SK-N-SH treated with all-trans-retinoic acid at 6 μM for 48 hours (cell line): ENCODE measurements at regions not wholly inside any gene's neighbourhood (a gene's known extent, or its start where the extent isn't known, plus 50 kb on each side); places are given as distances from the start of the nearest gene placed in this dataset.

ENCODE experiments used
- ATAC-seq: fragments of 200-7000 bp; cut with Tn5 transposase; 3 replicates; pipeline ENCODE4 v1.9.1; 2020; ENCODE audit warnings: mild to moderate bottlenecking, moderate library complexity
- ARNTL ChIP-seq: fragments of 450-650 bp; formaldehyde crosslinking; IDR thresholded peaks from 2 replicates; pipeline ENCODE4 v1.5.0; 2020; ENCODE audit warnings: low read depth, mild to moderate bottlenecking, moderate library complexity, borderline replicate concordance
- BACH2 ChIP-seq: fragments of 250-450 bp; sonication (Bioruptor Pico); IDR thresholded peaks from 2 replicates; pipeline ENCODE4 v1.9.0; 2021; ENCODE audit warnings: mild to moderate bottlenecking, borderline replicate concordance
- CSDC2 ChIP-seq: fragments of 250-450 bp; sonication (Bioruptor Pico); IDR thresholded peaks from 2 replicates; pipeline ENCODE4 v1.5.0; 2020; ENCODE audit warnings: mild to moderate bottlenecking, moderate library complexity
- ESRRG ChIP-seq: fragments of 250-450 bp; sonication (Bioruptor Pico); IDR thresholded peaks from 2 replicates; pipeline ENCODE4 v1.6.1; 2021; ENCODE audit warnings: mild to moderate bottlenecking
- GLIS3 ChIP-seq: fragments of 250-450 bp; sonication (Bioruptor Pico); IDR thresholded peaks from 2 replicates; pipeline ENCODE4 v1.5.0; 2020; ENCODE audit warnings: mild to moderate bottlenecking, moderate library complexity
- ISL1 ChIP-seq: fragments of 250-450 bp; sonication (Bioruptor Pico); IDR thresholded peaks from 2 replicates; pipeline ENCODE4 v2.1.2; 2022; ENCODE audit warnings: mild to moderate bottlenecking, moderate library complexity
- OSR1 ChIP-seq: fragments of 250-450 bp; sonication (Bioruptor Pico); IDR thresholded peaks from 2 replicates; pipeline ENCODE4 v1.8.0; 2022; ENCODE audit warnings: moderate library complexity, mild to moderate bottlenecking, inconsistent platforms
- PPARA ChIP-seq: fragments of 250-450 bp; sonication (Bioruptor Pico); IDR thresholded peaks from 2 replicates; pipeline ENCODE4 v1.5.0; 2020; ENCODE audit warnings: mild to moderate bottlenecking, borderline replicate concordance
- RARB ChIP-seq: fragments of 250-450 bp; sonication (Bioruptor Pico); IDR thresholded peaks from 2 replicates; pipeline ENCODE4 v1.8.0; 2021; ENCODE audit warnings: mild to moderate bottlenecking, moderate library complexity
- TCF4 ChIP-seq: fragments of 250-450 bp; sonication (Bioruptor Pico); IDR thresholded peaks from 2 replicates; pipeline ENCODE4 v1.8.0; 2021; ENCODE audit warnings: mild to moderate bottlenecking, moderate library complexity, borderline replicate concordance
- TOX ChIP-seq: fragments of 250-450 bp; sonication (Bioruptor Pico); IDR thresholded peaks from 2 replicates; pipeline ENCODE4 v1.8.0; 2021; ENCODE audit warnings: mild to moderate bottlenecking, moderate library complexity, borderline replicate concordance
- ZC3H10 ChIP-seq: fragments of 250-450 bp; sonication (Bioruptor Pico); IDR thresholded peaks from 2 replicates; pipeline ENCODE4 v1.5.1; 2021; ENCODE audit warnings: mild to moderate bottlenecking, moderate library complexity
- ZFP3 ChIP-seq: fragments of 250-450 bp; sonication (Bioruptor Pico); IDR thresholded peaks from 2 replicates; pipeline ENCODE4 v1.5.0; 2020; ENCODE audit warnings: mild to moderate bottlenecking, moderate library complexity
- ZFP30 ChIP-seq: fragments of 450-650 bp; formaldehyde crosslinking; IDR thresholded peaks from 2 replicates; pipeline ENCODE4 v1.5.0; 2022; ENCODE audit warnings: mild to moderate bottlenecking, moderate library complexity
- ZNF565 ChIP-seq: fragments of 450-650 bp; formaldehyde crosslinking; conservative IDR thresholded peaks from 2 replicates; pipeline ENCODE4 v1.5.0; 2020; ENCODE audit warnings: low read depth, mild to moderate bottlenecking, moderate library complexity
- ZNF8 ChIP-seq: fragments of 450-650 bp; formaldehyde crosslinking; IDR thresholded peaks from 2 replicates; pipeline ENCODE4 v1.5.0; 2020; ENCODE audit warnings: mild to moderate bottlenecking, moderate library complexity
- TF ChIP-seq, protein P1 (sequence below): fragments of 250-450 bp; sonication (Bioruptor Pico); IDR thresholded peaks from 2 replicates; pipeline ENCODE4 v1.8.0; 2021; ENCODE audit warnings: low read depth, mild to moderate bottlenecking, moderate library complexity, borderline replicate concordance
- TF ChIP-seq, protein P2 (sequence below): fragments of 250-450 bp; sonication (Bioruptor Pico); IDR thresholded peaks from 2 replicates; pipeline ENCODE4 v1.8.0; 2020; ENCODE audit warnings: mild to moderate bottlenecking, moderate library complexity, borderline replicate concordance
- TF ChIP-seq, protein P3 (sequence below): fragments of 250-450 bp; sonication (Bioruptor Pico); IDR thresholded peaks from 2 replicates; pipeline ENCODE4 v1.5.1; 2021; ENCODE audit warnings: mild to moderate bottlenecking, moderate library complexity
- TF ChIP-seq, protein P4 (sequence below): fragments of 250-450 bp; sonication (Bioruptor Pico); IDR thresholded peaks from 2 replicates; pipeline ENCODE4 v1.5.1; 2020; ENCODE audit warnings: low read depth, mild to moderate bottlenecking, moderate library complexity
- TF ChIP-seq, protein P5 (sequence below): fragments of 250-450 bp; sonication (Bioruptor Pico); IDR thresholded peaks from 2 replicates; pipeline ENCODE4 v1.5.0; 2020; ENCODE audit warnings: mild to moderate bottlenecking, moderate library complexity

DNA sequence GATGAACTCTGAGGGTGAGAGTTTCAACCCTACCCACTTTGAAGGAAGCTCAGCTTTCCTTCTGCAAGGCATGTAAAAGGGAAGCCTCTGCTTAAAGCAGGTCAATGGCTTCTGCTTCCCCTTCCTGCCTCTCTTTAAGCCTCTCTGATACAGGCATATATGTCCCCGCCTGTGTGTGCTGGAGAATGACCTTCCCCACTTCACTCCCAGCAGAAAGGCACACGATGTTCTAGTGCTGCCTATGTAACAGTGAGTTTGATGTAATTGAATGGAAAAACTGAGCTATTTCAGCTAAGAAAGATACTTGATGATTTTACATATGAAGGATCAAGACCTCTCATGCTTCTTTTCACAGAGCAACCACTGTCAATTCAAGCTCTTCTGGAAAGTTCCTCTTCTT is 632.2 kb downstream of the HACE1 start:
- TF ChIP-seq ISL1 (CRISPR knock-in tag): no peak
- TF ChIP-seq, protein P1, sequence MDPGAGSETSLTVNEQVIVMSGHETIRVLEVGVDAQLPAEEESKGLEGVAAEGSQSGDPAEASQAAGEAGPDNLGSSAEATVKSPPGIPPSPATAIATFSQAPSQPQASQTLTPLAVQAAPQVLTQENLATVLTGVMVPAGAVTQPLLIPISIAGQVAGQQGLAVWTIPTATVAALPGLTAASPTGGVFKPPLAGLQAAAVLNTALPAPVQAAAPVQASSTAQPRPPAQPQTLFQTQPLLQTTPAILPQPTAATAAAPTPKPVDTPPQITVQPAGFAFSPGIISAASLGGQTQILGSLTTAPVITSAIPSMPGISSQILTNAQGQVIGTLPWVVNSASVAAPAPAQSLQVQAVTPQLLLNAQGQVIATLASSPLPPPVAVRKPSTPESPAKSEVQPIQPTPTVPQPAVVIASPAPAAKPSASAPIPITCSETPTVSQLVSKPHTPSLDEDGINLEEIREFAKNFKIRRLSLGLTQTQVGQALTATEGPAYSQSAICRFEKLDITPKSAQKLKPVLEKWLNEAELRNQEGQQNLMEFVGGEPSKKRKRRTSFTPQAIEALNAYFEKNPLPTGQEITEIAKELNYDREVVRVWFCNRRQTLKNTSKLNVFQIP (CRISPR knock-in tag): no peak
- TF ChIP-seq, protein P2, sequence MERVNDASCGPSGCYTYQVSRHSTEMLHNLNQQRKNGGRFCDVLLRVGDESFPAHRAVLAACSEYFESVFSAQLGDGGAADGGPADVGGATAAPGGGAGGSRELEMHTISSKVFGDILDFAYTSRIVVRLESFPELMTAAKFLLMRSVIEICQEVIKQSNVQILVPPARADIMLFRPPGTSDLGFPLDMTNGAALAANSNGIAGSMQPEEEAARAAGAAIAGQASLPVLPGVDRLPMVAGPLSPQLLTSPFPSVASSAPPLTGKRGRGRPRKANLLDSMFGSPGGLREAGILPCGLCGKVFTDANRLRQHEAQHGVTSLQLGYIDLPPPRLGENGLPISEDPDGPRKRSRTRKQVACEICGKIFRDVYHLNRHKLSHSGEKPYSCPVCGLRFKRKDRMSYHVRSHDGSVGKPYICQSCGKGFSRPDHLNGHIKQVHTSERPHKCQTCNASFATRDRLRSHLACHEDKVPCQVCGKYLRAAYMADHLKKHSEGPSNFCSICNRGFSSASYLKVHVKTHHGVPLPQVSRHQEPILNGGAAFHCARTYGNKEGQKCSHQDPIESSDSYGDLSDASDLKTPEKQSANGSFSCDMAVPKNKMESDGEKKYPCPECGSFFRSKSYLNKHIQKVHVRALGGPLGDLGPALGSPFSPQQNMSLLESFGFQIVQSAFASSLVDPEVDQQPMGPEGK (CRISPR knock-in tag): no peak
- TF ChIP-seq, protein P3, sequence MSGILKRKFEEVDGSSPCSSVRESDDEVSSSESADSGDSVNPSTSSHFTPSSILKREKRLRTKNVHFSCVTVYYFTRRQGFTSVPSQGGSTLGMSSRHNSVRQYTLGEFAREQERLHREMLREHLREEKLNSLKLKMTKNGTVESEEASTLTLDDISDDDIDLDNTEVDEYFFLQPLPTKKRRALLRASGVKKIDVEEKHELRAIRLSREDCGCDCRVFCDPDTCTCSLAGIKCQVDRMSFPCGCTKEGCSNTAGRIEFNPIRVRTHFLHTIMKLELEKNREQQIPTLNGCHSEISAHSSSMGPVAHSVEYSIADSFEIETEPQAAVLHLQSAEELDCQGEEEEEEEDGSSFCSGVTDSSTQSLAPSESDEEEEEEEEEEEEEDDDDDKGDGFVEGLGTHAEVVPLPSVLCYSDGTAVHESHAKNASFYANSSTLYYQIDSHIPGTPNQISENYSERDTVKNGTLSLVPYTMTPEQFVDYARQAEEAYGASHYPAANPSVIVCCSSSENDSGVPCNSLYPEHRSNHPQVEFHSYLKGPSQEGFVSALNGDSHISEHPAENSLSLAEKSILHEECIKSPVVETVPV (CRISPR knock-in tag): no peak
- no peak for TF ChIP-seq BACH2 (CRISPR knock-in tag)
- TF ChIP-seq ZC3H10 (CRISPR knock-in tag): no peak
- TF ChIP-seq, protein P4, sequence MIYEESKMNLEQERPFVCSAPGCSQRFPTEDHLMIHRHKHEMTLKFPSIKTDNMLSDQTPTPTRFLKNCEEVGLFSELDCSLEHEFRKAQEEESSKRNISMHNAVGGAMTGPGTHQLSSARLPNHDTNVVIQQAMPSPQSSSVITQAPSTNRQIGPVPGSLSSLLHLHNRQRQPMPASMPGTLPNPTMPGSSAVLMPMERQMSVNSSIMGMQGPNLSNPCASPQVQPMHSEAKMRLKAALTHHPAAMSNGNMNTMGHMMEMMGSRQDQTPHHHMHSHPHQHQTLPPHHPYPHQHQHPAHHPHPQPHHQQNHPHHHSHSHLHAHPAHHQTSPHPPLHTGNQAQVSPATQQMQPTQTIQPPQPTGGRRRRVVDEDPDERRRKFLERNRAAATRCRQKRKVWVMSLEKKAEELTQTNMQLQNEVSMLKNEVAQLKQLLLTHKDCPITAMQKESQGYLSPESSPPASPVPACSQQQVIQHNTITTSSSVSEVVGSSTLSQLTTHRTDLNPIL (CRISPR knock-in tag): no peak
- no peak for ATAC-seq

DNA sequence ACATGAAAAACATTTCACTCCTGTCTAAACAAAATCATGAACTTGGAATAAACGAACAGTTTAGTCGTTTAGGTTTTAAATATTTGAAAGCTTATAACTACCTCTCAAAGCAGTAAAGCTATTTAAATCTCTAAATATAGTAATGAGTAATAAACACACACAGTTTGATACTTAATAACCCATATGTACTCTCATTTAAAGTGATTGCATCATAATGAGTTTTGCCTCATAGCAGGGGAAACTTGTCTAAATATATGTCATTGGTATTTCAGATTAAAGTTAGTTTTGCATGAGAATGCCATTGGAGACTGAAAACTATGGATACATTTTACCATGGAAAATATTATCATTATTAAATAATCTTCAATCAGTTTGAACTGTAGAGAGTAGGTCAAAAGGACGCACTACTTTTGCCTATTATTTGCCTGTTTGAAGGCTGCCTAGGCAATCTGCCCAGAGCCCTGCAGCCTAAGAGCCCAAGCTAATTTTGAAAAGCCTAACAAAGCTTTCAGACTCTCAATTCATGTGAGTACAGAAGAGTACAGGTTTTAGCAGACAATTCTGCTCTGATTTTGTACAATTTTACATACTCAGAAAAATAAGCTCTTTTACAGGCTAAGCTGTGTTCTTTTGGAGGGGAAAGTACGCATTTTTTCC is 632.8 kb downstream of the HACE1 start:
- ATAC-seq: no peak
- TF ChIP-seq OSR1 (CRISPR knock-in tag) (no peak), ZNF565 (CRISPR knock-in tag) (no peak), CSDC2 (no peak), TCF4 (CRISPR knock-in tag) (no peak), PPARA (CRISPR knock-in tag) (no peak), GLIS3 (CRISPR knock-in tag) (no peak), ZC3H10 (CRISPR knock-in tag) (no peak), ZFP30 (CRISPR knock-in tag) (no peak), ARNTL (CRISPR knock-in tag) (no peak), ESRRG (no peak), TOX (CRISPR knock-in tag) (no peak), ZNF8 (no peak), RARB (CRISPR knock-in tag) (no peak), ZFP3 (CRISPR knock-in tag) (no peak)
- TF ChIP-seq, protein P3 (CRISPR knock-in tag): no peak
- TF ChIP-seq, protein P1 (CRISPR knock-in tag): no peak
- TF ChIP-seq, protein P2 (CRISPR knock-in tag): no peak
- TF ChIP-seq, protein P4 (CRISPR knock-in tag): no peak
- TF ChIP-seq, protein P5, sequence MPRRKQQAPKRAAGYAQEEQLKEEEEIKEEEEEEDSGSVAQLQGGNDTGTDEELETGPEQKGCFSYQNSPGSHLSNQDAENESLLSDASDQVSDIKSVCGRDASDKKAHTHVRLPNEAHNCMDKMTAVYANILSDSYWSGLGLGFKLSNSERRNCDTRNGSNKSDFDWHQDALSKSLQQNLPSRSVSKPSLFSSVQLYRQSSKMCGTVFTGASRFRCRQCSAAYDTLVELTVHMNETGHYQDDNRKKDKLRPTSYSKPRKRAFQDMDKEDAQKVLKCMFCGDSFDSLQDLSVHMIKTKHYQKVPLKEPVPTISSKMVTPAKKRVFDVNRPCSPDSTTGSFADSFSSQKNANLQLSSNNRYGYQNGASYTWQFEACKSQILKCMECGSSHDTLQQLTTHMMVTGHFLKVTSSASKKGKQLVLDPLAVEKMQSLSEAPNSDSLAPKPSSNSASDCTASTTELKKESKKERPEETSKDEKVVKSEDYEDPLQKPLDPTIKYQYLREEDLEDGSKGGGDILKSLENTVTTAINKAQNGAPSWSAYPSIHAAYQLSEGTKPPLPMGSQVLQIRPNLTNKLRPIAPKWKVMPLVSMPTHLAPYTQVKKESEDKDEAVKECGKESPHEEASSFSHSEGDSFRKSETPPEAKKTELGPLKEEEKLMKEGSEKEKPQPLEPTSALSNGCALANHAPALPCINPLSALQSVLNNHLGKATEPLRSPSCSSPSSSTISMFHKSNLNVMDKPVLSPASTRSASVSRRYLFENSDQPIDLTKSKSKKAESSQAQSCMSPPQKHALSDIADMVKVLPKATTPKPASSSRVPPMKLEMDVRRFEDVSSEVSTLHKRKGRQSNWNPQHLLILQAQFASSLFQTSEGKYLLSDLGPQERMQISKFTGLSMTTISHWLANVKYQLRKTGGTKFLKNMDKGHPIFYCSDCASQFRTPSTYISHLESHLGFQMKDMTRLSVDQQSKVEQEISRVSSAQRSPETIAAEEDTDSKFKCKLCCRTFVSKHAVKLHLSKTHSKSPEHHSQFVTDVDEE (CRISPR knock-in tag): no peak
